ENCODE measurements at regions not wholly inside any gene's neighbourhood (a gene's known extent, or its start where the extent isn't known, plus 50 kb on each side); places are given as distances from the start of the nearest gene placed in this dataset.

DNA sequence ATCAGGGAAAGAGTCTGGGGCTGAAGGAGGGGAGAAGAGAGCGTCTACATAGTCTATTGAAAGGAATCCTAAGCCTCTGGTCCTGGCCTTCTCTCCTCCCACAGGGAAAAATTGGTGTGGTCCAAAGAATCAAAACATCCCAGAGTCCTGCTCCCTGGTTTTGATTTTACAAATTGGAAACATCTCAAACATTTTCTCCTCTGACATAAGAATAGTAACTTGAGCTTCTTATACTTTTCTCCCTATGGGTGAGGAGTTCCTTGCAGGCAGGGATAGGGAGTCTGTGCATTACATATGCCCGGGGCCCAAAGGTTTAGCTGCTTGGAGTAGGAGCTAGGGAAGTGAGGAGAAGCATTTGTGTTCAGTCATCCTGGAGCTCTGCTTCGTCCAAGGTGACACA is 120.0 kb upstream of the GGTLC1 start:
- H3K36me3 ChIP-seq (ENCODE audit: control insufficient read depth in 3 of 3, insufficient read depth in 2 of 3, low read depth in 1 of 3, low read length in 3 of 3): no peaks in the 10 kb centered on the region
- FAIRE-seq: no peak
- H3K27ac ChIP-seq (ENCODE audit: low read depth in 1 of 3, low read length in 2 of 3): no peak overlapping the region
- H3K4me1 ChIP-seq (ENCODE audit: control insufficient read depth in 3 of 3, insufficient read depth in 2 of 3, low read depth in 1 of 3, low read length in 2 of 3): no peaks in the 10 kb centered on the region
- no peak overlapping the region for H3K4me3 ChIP-seq (ENCODE audit: low read depth in 1 of 3, low read length in 3 of 3)
- H3K27me3 ChIP-seq (ENCODE audit: control insufficient read depth in 3 of 3, insufficient read depth in 3 of 3, low read length in 3 of 3): peaks cover 0 to 3% (median 0%) of the 10 kb centered on the region in 3 donors
- no peak for DNase-seq
- H3K9me3 ChIP-seq (ENCODE audit: control insufficient read depth in 2 of 2, insufficient read depth in 1 of 2, low read depth in 1 of 2, low read length in 1 of 2): no peaks in the 10 kb centered on the region
- WGBS, 3 donors: 71 to 84% (median 76%) methylated on average over 3 of the region's 3 CpGs

DNA sequence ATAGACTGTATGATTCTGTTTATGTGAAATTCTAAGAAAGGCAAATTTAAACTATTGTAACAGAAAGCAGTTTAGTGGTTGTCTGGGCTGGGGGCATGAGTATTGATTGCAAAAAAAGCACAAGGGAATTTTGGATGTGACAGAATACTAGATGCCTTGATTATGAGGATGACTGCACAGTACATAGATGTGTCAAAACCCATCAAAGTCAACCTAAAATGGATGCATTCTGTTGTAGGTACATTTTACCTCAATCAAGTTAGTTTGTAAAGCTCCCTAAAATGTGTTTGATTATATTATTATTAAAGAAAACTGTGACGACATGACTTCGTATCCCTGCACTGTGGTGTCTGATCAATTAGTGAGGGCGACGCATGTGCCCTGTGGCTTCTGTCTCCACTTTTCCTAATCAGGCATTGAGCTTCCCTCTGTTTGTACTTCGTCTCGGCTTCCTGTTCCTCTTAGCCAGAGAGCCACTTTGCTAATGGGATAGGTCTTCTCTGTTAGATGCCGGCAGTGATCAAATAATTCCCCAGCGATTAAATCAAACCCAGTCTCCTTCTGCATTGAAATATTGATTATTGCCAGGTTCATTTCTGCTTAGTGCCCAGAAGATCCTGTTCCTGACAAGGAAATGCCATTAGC is 118.3 kb upstream of the GGTLC1 start:
- no peak for DNase-seq
- Histone ChIP-seq H3K4me3 (ENCODE audit: low read depth in 1 of 3, low read length in 3 of 3) (no peak overlapping the region), H3K36me3 (ENCODE audit: control insufficient read depth in 3 of 3, insufficient read depth in 2 of 3, low read depth in 1 of 3, low read length in 3 of 3) (no peaks in the 10 kb centered on the region), H3K27ac (ENCODE audit: low read depth in 1 of 3, low read length in 2 of 3) (no peak overlapping the region), H3K9me3 (ENCODE audit: control insufficient read depth in 2 of 2, insufficient read depth in 1 of 2, low read depth in 1 of 2, low read length in 1 of 2) (no peaks in the 10 kb centered on the region), H3K4me1 (ENCODE audit: control insufficient read depth in 3 of 3, insufficient read depth in 2 of 3, low read depth in 1 of 3, low read length in 2 of 3) (no peaks in the 10 kb centered on the region), H3K27me3 (ENCODE audit: control insufficient read depth in 3 of 3, insufficient read depth in 3 of 3, low read length in 3 of 3) (no peaks in the 10 kb centered on the region)
- FAIRE-seq: no peak
- WGBS, 3 donors: 62 to 74% (median 73%) methylated on average over 8 of the region's 8 CpGs

DNA sequence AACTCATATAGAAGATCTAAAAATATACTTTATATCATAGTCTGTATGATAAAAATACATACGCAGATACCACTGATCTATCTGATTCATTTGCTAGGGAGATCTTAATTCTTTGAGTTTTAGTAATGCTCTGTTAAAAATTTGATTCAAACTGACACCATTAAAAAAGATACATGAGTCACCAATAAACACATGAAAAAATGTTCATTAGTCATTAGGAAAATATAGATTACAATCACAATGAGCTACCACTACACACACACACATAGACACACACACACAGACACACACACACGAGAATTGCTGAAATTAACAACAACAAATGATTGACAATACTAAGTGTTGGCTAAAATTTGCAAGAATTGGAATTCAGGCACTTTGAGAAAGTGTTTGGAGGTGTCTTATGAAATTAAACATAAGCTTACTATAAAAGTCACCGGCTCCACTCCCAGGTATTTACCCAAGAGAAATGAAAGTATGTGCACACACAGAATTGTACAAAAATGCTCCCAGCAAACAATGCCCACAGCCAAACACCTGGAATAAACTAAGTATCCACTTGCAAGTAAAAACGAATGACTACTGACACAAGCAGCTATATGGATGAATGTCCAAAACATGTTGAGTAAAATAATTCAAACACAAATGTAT is 117.7 kb upstream of the GGTLC1 start:
- no peaks in the 10 kb centered on the region for H3K9me3 ChIP-seq (ENCODE audit: control insufficient read depth in 2 of 2, insufficient read depth in 1 of 2, low read depth in 1 of 2, low read length in 1 of 2)
- no peaks in the 10 kb centered on the region for H3K4me1 ChIP-seq (ENCODE audit: control insufficient read depth in 3 of 3, insufficient read depth in 2 of 3, low read depth in 1 of 3, low read length in 2 of 3)
- no peak overlapping the region for H3K27ac ChIP-seq (ENCODE audit: low read depth in 1 of 3, low read length in 2 of 3)
- 47 to 71% (median 54%) methylated on average over 4 of the region's 4 CpGs for WGBS, 3 donors
- no peaks in the 10 kb centered on the region for H3K36me3 ChIP-seq (ENCODE audit: control insufficient read depth in 3 of 3, insufficient read depth in 2 of 3, low read depth in 1 of 3, low read length in 3 of 3)
- DNase-seq (no peak), FAIRE-seq (no peak)
- no peaks in the 10 kb centered on the region for H3K27me3 ChIP-seq (ENCODE audit: control insufficient read depth in 3 of 3, insufficient read depth in 3 of 3, low read length in 3 of 3)
- H3K4me3 ChIP-seq (ENCODE audit: low read depth in 1 of 3, low read length in 3 of 3): no peak overlapping the region

DNA sequence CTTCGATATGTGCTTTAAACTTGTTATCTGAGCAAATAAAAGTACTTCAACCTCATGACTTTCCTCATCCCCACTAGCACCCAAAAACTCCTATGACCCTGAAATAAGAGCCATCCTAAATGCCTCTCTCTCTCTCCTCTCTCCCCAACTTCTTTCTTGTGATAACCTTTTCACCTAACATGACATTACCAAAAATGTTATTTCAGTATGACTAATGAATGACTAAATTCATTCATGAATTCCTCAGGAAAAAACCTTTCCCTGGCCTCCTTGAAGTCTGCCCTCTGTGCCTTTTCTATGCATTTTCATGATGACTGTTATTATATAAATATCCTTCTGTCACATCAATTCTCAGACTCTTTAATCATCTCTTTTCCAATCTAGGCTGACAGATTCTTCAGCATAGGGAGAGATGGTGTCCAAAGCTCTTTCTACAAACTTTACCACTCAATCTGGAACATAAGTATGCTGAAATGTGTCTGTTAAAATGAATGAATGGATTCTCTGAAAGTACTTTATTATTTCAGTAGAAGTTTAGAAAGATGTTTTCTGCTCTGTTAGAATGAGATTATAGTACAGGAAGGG is 114.3 kb upstream of the GGTLC1 start:
- DNase-seq (no peak), FAIRE-seq (no peak)
- Histone ChIP-seq H3K4me3 (ENCODE audit: low read depth in 1 of 3, low read length in 3 of 3) (no peak overlapping the region), H3K27ac (ENCODE audit: low read depth in 1 of 3, low read length in 2 of 3) (no peak overlapping the region), H3K9me3 (ENCODE audit: control insufficient read depth in 2 of 2, insufficient read depth in 1 of 2, low read depth in 1 of 2, low read length in 1 of 2) (no peaks in the 10 kb centered on the region), H3K4me1 (ENCODE audit: control insufficient read depth in 3 of 3, insufficient read depth in 2 of 3, low read depth in 1 of 3, low read length in 2 of 3) (no peaks in the 10 kb centered on the region), H3K36me3 (ENCODE audit: control insufficient read depth in 3 of 3, insufficient read depth in 2 of 3, low read depth in 1 of 3, low read length in 3 of 3) (no peaks in the 10 kb centered on the region), H3K27me3 (ENCODE audit: control insufficient read depth in 3 of 3, insufficient read depth in 3 of 3, low read length in 3 of 3) (no peaks in the 10 kb centered on the region)
- WGBS, 3 donors: 38 to 64% (median 41%) methylated on average over 1 of the region's 1 CpG

DNA sequence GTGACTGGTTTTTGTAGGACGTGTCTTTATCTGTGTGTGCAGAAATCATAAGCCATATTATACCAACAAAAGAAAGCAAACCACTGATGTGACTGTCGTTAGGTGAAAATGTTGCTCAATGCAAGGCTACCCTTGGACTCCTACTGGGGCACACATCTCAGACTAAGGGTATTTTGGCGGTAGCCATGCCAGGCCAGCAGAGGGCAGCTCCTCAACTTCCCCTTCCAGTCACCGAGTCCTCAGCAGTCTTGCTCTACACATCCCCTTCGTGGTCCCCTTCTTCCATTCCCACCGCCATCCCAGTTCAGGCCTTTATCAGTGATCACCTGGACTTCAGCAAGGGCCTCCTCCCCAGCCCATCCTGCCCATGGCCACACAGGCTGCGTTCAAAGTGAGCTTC is 113.7 kb upstream of the GGTLC1 start:
- H3K4me3 ChIP-seq (ENCODE audit: low read depth in 1 of 3, low read length in 3 of 3): no peak overlapping the region
- no peaks in the 10 kb centered on the region for H3K4me1 ChIP-seq (ENCODE audit: control insufficient read depth in 3 of 3, insufficient read depth in 2 of 3, low read depth in 1 of 3, low read length in 2 of 3)
- WGBS, 3 donors: 27 to 48% (median 28%) methylated on average over 7 of the region's 7 CpGs
- no peaks in the 10 kb centered on the region for H3K9me3 ChIP-seq (ENCODE audit: control insufficient read depth in 2 of 2, insufficient read depth in 1 of 2, low read depth in 1 of 2, low read length in 1 of 2)
- H3K27me3 ChIP-seq (ENCODE audit: control insufficient read depth in 3 of 3, insufficient read depth in 3 of 3, low read length in 3 of 3): no peaks in the 10 kb centered on the region
- no peak for FAIRE-seq
- peak; percentile 3 to 27 for DNase-seq
- no peaks in the 10 kb centered on the region for H3K36me3 ChIP-seq (ENCODE audit: control insufficient read depth in 3 of 3, insufficient read depth in 2 of 3, low read depth in 1 of 3, low read length in 3 of 3)
- no peak overlapping the region for H3K27ac ChIP-seq (ENCODE audit: low read depth in 1 of 3, low read length in 2 of 3)

DNA sequence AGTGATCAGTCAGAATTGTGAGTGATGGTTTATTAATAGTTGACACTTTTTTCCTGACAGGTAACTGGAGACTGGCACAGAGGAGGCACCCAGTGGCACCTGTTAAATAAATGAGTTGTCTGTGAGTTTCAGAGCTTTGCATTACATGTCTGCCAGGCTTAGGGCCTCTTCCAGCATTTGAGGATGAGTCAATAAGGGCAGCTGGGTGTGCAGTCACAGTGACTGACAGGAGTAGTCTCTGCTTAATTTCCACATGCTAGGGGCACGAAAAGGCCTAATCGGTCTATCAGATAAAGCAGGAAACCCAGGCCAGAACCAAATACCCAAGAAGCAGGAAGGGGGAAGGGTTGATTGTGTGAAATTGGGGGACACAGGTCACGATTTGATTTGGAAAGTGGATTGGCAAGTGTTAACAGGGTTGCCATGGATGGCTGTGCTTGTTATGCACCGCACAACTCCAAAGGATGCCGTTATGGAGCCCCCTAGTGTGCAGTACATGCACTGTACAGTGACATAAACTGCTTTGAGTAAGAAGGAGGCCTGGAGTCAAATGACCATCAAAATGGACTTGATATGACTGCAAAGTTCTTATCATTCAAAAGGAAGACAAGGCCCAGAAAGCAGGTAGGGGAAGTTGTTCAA is 111.9 kb upstream of the GGTLC1 start:
- Histone ChIP-seq H3K9me3 (ENCODE audit: control insufficient read depth in 2 of 2, insufficient read depth in 1 of 2, low read depth in 1 of 2, low read length in 1 of 2) (no peaks in the 10 kb centered on the region), H3K4me3 (ENCODE audit: low read depth in 1 of 3, low read length in 3 of 3) (no peak overlapping the region), H3K27ac (ENCODE audit: low read depth in 1 of 3, low read length in 2 of 3) (no peak overlapping the region), H3K36me3 (ENCODE audit: control insufficient read depth in 3 of 3, insufficient read depth in 2 of 3, low read depth in 1 of 3, low read length in 3 of 3) (no peaks in the 10 kb centered on the region), H3K4me1 (ENCODE audit: control insufficient read depth in 3 of 3, insufficient read depth in 2 of 3, low read depth in 1 of 3, low read length in 2 of 3) (no peaks in the 10 kb centered on the region), H3K27me3 (ENCODE audit: control insufficient read depth in 3 of 3, insufficient read depth in 3 of 3, low read length in 3 of 3) (no peaks in the 10 kb centered on the region)
- FAIRE-seq: no peak
- peak; percentile 40 to 54 for DNase-seq
- 29 to 33% (median 31%) methylated on average over 5 of the region's 5 CpGs for WGBS, 3 donors

DNA sequence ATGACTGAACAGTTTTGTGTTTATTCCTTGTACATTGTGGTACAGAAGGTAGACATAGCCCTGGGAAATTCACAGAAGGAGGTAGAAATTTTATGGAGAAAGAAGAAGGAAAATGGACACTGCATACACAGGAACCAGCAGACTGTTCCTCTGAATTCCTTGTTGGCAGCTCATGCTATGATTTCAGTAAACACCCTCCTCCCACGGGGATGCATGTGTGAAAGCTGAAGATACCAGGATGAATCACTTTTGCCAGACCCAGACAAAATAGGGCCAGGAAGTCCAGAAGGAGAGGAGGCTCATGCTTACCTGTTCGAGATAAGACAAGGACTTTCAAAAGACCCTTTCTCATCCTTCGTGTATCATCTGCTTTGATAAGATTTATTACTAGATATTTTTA is 110.3 kb upstream of the GGTLC1 start:
- H3K36me3 ChIP-seq (ENCODE audit: control insufficient read depth in 3 of 3, insufficient read depth in 2 of 3, low read depth in 1 of 3, low read length in 3 of 3): no peaks in the 10 kb centered on the region
- FAIRE-seq (no peak), DNase-seq (no peak)
- WGBS, 3 donors: 45 to 54% (median 47%) methylated on average over 3 of the region's 3 CpGs
- H3K4me1 ChIP-seq (ENCODE audit: control insufficient read depth in 3 of 3, insufficient read depth in 2 of 3, low read depth in 1 of 3, low read length in 2 of 3): no peaks in the 10 kb centered on the region
- H3K9me3 ChIP-seq (ENCODE audit: control insufficient read depth in 2 of 2, insufficient read depth in 1 of 2, low read depth in 1 of 2, low read length in 1 of 2): no peaks in the 10 kb centered on the region
- H3K27ac ChIP-seq (ENCODE audit: low read depth in 1 of 3, low read length in 2 of 3): no peak overlapping the region
- no peak overlapping the region for H3K4me3 ChIP-seq (ENCODE audit: low read depth in 1 of 3, low read length in 3 of 3)
- H3K27me3 ChIP-seq (ENCODE audit: control insufficient read depth in 3 of 3, insufficient read depth in 3 of 3, low read length in 3 of 3): no peaks in the 10 kb centered on the region

DNA sequence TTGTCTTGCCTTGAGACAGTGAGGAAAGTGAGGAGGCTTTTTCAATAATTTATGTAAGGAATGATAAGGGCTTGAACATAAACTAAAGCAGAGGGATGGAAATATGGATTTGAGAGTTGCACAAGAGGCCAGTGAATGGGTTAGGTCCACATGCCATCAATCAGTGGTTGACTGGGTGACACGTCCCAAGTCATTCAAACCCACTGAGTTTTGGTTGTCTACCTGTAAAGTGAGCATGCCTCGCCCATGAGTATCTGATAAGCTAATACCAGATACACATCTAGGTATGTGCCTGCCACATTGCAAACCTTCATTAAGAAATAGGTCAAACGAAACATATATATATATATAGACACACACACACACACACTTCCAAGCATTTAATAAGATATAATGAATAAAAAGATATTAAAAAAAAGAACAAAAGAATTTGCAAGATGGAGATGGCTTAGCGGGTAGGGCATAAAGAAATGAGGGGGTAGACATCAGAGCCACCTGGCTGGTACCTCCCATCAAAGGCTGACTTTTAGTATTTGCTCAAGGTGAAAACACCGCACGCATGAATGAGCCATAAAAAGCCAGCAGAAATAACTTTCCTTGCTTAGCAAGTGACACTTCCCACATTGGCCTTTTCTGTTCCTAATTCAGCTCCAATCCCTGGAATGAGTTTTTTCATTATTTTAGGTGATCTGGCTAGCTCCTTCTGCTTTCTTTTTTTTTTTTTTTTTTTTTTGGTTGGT is 109.1 kb upstream of the GGTLC1 start:
- no peak for FAIRE-seq
- Histone ChIP-seq H3K4me1 (ENCODE audit: control insufficient read depth in 3 of 3, insufficient read depth in 2 of 3, low read depth in 1 of 3, low read length in 2 of 3) (no peaks in the 10 kb centered on the region), H3K27me3 (ENCODE audit: control insufficient read depth in 3 of 3, insufficient read depth in 3 of 3, low read length in 3 of 3) (no peaks in the 10 kb centered on the region), H3K9me3 (ENCODE audit: control insufficient read depth in 2 of 2, insufficient read depth in 1 of 2, low read depth in 1 of 2, low read length in 1 of 2) (no peaks in the 10 kb centered on the region), H3K27ac (ENCODE audit: low read depth in 1 of 3, low read length in 2 of 3) (no peak overlapping the region), H3K4me3 (ENCODE audit: low read depth in 1 of 3, low read length in 3 of 3) (no peak overlapping the region), H3K36me3 (ENCODE audit: control insufficient read depth in 3 of 3, insufficient read depth in 2 of 3, low read depth in 1 of 3, low read length in 3 of 3) (no peaks in the 10 kb centered on the region)
- WGBS, 3 donors: 64 to 84% (median 66%) methylated on average over 6 of the region's 6 CpGs
- DNase-seq: no peak
